ENCODE measurements at regions not wholly inside any gene's neighbourhood (a gene's known extent, or its start where the extent isn't known, plus 50 kb on each side); places are given as distances from the start of the nearest gene placed in this dataset.

DNA sequence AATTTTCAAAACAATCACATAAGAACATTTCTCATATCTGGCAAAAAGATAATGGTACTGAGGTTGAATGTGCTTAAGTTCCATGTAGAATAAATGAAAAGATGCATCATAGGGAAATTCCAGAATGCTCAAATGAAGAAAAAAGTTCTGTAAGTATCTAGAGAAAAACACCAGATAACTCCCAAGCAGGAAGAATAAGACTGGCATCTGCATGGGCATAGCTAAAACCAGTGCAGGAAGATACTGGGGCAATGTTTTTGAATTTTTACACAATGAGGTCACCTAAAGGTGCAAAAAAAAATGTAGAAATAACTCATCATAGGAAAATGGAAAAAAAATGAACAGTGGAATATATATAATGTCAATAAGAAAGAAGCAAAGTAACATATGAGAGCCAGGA lies 275.2 kb downstream of the BAMBI start (continued):
- TF ChIP-seq CLOCK (CRISPR knock-in tag; IDR thresholded peaks at IDR 0.05; ENCODE audit: borderline replicate concordance), result no peak
- TF ChIP-seq CUX1 (CRISPR knock-in tag; IDR thresholded peaks at IDR 0.05), result no peak
- no peak for TF ChIP-seq U2AF1 (optimal IDR thresholded peaks at IDR 0.05; ENCODE audit: low read depth, low read length)
- no peak for TF ChIP-seq ZC3H8 (IDR thresholded peaks at IDR 0.05)
